ENCODE measurements at regions not wholly inside any gene's neighbourhood (a gene's known extent, or its start where the extent isn't known, plus 50 kb on each side); places are given as distances from the start of the nearest gene placed in this dataset.
A peak's percentile ranks its signal among the peaks of the same experiment; 100 is the strongest.

DNA sequence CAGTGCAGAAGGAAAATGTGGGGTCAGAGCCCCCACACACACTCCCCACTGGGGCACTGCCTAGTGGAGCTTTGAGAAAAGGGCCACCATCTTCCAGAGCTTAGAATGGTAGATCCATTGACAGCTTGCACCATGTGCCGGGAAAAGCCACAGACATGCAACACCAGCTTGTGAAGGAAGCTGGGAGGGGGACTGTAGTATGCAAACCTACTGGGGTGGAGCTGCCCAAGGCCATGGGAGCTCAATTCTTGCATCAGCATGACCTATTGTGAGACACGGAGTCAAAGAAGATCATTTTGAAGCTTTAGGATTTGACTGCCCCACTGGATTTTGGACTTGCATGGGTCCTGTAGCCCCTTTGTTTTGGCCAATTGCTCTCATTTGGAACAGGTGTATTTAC, 142.8 kb upstream of the ARHGEF9 start:
- Histone ChIP-seq H3K4me1 (replicated peaks) (peaks cover under 1% of the 10 kb centered on the region), H3K36me3 (no peaks in the 10 kb centered on the region), H3K4me3 (no peak overlapping the region), H3K9me3 (replicated peaks) (no peaks in the 10 kb centered on the region), H3K27me3 (replicated peaks) (no peaks in the 10 kb centered on the region), H3K27ac (no peak overlapping the region)
- no peak for DNase-seq (ENCODE audit: low read depth in 1 of 2, low spot score in 2 of 2)

DNA sequence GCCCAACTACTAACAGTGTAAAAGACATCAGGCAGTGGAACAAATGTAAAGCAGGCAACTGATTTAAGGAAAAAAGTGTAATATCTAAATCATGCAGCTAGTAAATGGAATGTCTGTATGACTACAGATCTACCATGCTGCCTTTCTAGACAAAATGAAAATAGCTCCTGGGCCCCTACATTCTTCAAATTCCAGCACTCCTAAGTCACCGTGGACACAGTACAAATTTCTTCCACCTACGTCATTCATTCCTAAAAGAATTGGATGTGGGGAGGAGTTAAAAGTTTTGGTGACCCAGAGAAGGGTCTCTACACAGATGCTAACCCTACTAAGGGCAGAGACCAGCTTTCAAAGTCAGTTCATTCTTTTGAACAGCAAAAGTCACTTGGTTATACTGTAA, 137.2 kb upstream of the ARHGEF9 start:
- Histone ChIP-seq H3K27ac (peak overlapping the region; percentile 99), H3K4me3 (no peak overlapping the region), H3K27me3 (replicated peaks) (no peaks in the 10 kb centered on the region), H3K36me3 (no peaks in the 10 kb centered on the region), H3K9me3 (replicated peaks) (no peaks in the 10 kb centered on the region), H3K4me1 (replicated peaks) (peaks cover 28% of the 10 kb centered on the region)
- peak; percentile 47 to 73 for DNase-seq (ENCODE audit: low read depth in 1 of 2, low spot score in 2 of 2)

- H3K9me3 ChIP-seq (replicated peaks) = no peaks in the 10 kb centered on the region
- H3K27ac ChIP-seq = peak overlapping the region; percentile 99
- H3K36me3 ChIP-seq = no peaks in the 10 kb centered on the region
- no peaks in the 10 kb centered on the region for H3K27me3 ChIP-seq (replicated peaks)
- H3K4me1 ChIP-seq (replicated peaks) = peaks cover 28% of the 10 kb centered on the region
- H3K4me3 ChIP-seq = no peak overlapping the region
- peak in 1 of 2 experiments; percentile 37 for DNase-seq (ENCODE audit: low read depth in 1 of 2, low spot score in 2 of 2)
These were observed 135.9 kb upstream of the ARHGEF9 start for GRCh38 chrX:63920875-63921274.

GRCh38 chrX:63919081-63919480, 134.1 kb upstream of the ARHGEF9 start:
- H3K9me3 ChIP-seq (replicated peaks) = no peaks in the 10 kb centered on the region
- peaks cover 28% of the 10 kb centered on the region for H3K4me1 ChIP-seq (replicated peaks)
- H3K27me3 ChIP-seq (replicated peaks) = no peaks in the 10 kb centered on the region
- H3K4me3 ChIP-seq = no peak overlapping the region
- no peaks in the 10 kb centered on the region for H3K36me3 ChIP-seq
- DNase-seq (ENCODE audit: low read depth in 1 of 2, low spot score in 2 of 2) = no peak
- H3K27ac ChIP-seq = no peak overlapping the region

DNA sequence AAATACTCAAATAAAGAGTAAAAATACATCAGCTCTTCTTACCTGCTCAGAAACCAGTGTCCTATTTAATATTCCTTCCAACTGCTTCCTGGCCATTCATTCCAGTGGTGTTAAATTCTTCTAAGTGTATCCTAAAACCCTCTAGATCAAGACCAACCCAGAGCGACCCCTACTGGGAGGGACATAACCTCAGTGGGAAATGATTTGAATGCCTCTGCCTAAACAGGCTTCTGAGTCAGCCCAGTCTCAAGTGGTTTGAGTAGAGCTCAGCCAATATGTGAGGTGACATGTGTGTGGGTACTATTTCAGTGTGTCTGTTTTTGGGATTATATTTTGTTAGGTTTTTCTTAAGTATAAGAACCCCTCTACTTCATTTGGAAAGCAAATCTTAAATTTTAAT, 133.6 kb upstream of the ARHGEF9 start:
- Histone ChIP-seq H3K27me3 (replicated peaks) (no peaks in the 10 kb centered on the region), H3K4me3 (no peak overlapping the region), H3K36me3 (no peaks in the 10 kb centered on the region), H3K27ac (no peak overlapping the region), H3K4me1 (replicated peaks) (peaks cover 28% of the 10 kb centered on the region), H3K9me3 (replicated peaks) (no peaks in the 10 kb centered on the region)
- DNase-seq (ENCODE audit: low read depth in 1 of 2, low spot score in 2 of 2) = no peak

DNA sequence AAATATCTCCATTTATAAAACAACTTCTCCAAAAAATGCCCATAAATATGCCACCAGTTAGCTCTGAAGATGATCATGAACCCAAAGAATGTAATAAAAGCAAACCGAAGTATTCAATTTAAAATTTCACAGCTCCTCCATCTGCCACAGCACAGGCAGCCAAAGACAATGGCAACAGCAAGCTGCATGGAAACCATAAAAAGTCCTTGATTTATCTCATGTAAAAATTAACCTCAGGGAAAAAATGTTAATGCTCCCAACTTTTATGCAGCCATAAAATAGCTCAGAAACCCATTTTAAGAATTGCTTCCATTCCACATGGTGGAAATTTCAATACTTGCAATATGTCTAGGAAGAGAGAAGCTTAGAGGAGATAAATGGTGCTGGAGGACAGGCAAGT, 132.3 kb upstream of the ARHGEF9 start:
- peaks cover 22% of the 10 kb centered on the region for H3K4me1 ChIP-seq (replicated peaks)
- no peak overlapping the region for H3K4me3 ChIP-seq
- no peaks in the 10 kb centered on the region for H3K9me3 ChIP-seq (replicated peaks)
- no peaks in the 10 kb centered on the region for H3K36me3 ChIP-seq
- H3K27me3 ChIP-seq (replicated peaks) = no peaks in the 10 kb centered on the region
- H3K27ac ChIP-seq = no peak overlapping the region
- DNase-seq (ENCODE audit: low read depth in 1 of 2, low spot score in 2 of 2) = no peak

DNA sequence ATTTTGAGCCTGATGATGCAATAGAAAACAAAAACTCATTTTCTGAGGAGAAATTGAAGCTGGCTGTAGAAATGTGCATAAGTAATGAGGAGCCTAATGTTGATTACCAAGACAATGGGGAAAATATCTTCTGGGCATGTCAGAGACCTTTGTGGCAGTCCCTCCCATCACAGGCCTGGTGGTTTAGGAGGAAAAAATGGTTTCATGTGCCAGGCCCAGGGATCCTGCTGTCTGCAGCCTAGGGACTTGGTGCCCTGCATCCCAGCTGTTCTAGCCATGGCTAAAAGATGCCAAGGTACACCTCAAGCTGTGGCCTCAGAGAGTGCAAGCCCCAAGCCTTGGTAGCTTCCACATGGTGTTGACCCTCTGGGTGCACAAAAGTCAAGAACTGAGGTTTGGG, 128.7 kb upstream of the ARHGEF9 start:
- Histone ChIP-seq H3K9me3 (replicated peaks) (no peaks in the 10 kb centered on the region), H3K4me3 (no peak overlapping the region), H3K27me3 (replicated peaks) (no peaks in the 10 kb centered on the region), H3K36me3 (no peaks in the 10 kb centered on the region), H3K4me1 (replicated peaks) (no peaks in the 10 kb centered on the region), H3K27ac (no peak overlapping the region)
- no peak for DNase-seq (ENCODE audit: low read depth in 1 of 2, low spot score in 2 of 2)

DNA sequence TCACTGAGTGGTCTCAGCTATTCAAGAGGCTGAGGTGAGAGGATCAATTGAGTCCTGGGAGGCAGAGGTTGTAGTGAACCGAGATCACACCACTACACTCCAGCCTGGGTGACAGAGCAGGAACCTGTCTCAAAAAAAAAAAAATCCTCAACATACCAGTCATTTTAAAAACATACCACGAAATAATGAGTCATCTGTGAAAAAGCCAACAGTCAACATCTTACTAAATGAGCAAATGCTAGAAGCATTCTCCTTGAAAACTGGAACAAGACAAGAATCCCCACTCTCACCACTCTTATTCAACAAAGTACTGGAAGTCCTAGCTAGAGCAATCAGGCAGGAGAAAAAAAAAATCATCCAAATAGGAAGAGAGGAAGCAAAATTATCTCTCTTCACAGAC, 104.0 kb upstream of the ARHGEF9 start:
- no peaks in the 10 kb centered on the region for H3K27me3 ChIP-seq (replicated peaks)
- H3K27ac ChIP-seq = peak overlapping the region; percentile 66
- peak in 1 of 2 experiments; percentile 49 for DNase-seq (ENCODE audit: low read depth in 1 of 2, low spot score in 2 of 2)

GRCh38 chrX:63884821-63885790, 100.1 kb upstream of the ARHGEF9 start:
- DNase-seq (ENCODE audit: low read depth in 1 of 2, low spot score in 2 of 2) = no peak
- H3K27ac ChIP-seq = no peak overlapping the region
- H3K4me1 ChIP-seq (replicated peaks) = 0 out of 2 replicates have a peak, but pooled peaks cover 2% of the 10 kb centered on the region
- no peak overlapping the region for H3K4me3 ChIP-seq
- no peaks in the 10 kb centered on the region for H3K36me3 ChIP-seq
- H3K27me3 ChIP-seq (replicated peaks) = no peaks in the 10 kb centered on the region
- no peaks in the 10 kb centered on the region for H3K9me3 ChIP-seq (replicated peaks)

More for the DNA sequence above, 104.0 kb upstream of the ARHGEF9 start:
- Histone ChIP-seq H3K4me1 (replicated peaks) (0 out of 2 replicates have a peak, but pooled peaks cover 2% of the 10 kb centered on the region), H3K9me3 (replicated peaks) (no peaks in the 10 kb centered on the region), H3K36me3 (no peaks in the 10 kb centered on the region), H3K4me3 (no peak overlapping the region)

GRCh38 chrX:63869506-63869905, 84.5 kb upstream of the ARHGEF9 start:
- no peak for DNase-seq (ENCODE audit: low read depth in 1 of 2, low spot score in 2 of 2)
- Histone ChIP-seq H3K9me3 (replicated peaks) (no peaks in the 10 kb centered on the region), H3K4me3 (no peak overlapping the region), H3K36me3 (no peaks in the 10 kb centered on the region), H3K4me1 (replicated peaks) (no peaks in the 10 kb centered on the region), H3K27ac (no peak overlapping the region), H3K27me3 (replicated peaks) (no peaks in the 10 kb centered on the region)

- no peaks in the 10 kb centered on the region for H3K27me3 ChIP-seq (replicated peaks)
- no peak overlapping the region for H3K27ac ChIP-seq
- H3K36me3 ChIP-seq = no peaks in the 10 kb centered on the region
- peak in 1 of 2 experiments; percentile 2 for DNase-seq (ENCODE audit: low read depth in 1 of 2, low spot score in 2 of 2)
- H3K9me3 ChIP-seq (replicated peaks) = no peaks in the 10 kb centered on the region
- H3K4me1 ChIP-seq (replicated peaks) = no peaks in the 10 kb centered on the region
- H3K4me3 ChIP-seq = no peak overlapping the region
These were observed 70.9 kb upstream of the ARHGEF9 start for GRCh38 chrX:63855896-63856295.

GRCh38 chrX:63835361-63835760, 50.3 kb upstream of the ARHGEF9 start:
- Histone ChIP-seq H3K27me3 (replicated peaks) (no peaks in the 10 kb centered on the region), H3K27ac (no peak overlapping the region)
- DNase-seq (ENCODE audit: low read depth in 1 of 2, low spot score in 2 of 2) = no peak

More at GRCh38 chrX:63835361-63835760, 50.3 kb upstream of the ARHGEF9 start:
- no peak overlapping the region for H3K4me3 ChIP-seq
- H3K9me3 ChIP-seq (replicated peaks) = no peaks in the 10 kb centered on the region
- H3K36me3 ChIP-seq = no peaks in the 10 kb centered on the region
- H3K4me1 ChIP-seq (replicated peaks) = no peaks in the 10 kb centered on the region

Measured in SJSA1 (cell line).